ENCODE measurements at regions not wholly inside any gene's neighbourhood (a gene's known extent, or its start where the extent isn't known, plus 50 kb on each side); places are given as distances from the start of the nearest gene placed in this dataset.

DNA sequence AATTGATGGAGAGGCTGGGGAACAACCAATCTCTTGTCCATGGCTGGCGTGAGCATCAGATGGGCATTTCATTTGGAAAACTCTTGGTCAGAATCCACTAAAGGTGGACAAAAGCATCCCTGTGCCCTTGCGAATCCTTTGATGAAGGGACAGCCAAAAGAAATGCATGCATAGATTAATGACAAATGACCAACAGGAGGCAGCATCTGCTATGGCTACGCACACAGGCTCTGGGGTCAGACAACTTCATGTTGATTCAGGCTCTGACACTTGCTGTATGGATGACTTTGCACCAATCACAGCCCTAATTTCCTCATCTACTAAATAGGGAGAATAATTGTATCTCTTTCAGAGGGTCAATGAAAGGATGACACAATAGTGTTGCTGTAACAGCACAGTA is 117.5 kb downstream of the ASCL4 start:
- DNase-seq (ENCODE audit: low spot score), result peak; percentile 2

DNA sequence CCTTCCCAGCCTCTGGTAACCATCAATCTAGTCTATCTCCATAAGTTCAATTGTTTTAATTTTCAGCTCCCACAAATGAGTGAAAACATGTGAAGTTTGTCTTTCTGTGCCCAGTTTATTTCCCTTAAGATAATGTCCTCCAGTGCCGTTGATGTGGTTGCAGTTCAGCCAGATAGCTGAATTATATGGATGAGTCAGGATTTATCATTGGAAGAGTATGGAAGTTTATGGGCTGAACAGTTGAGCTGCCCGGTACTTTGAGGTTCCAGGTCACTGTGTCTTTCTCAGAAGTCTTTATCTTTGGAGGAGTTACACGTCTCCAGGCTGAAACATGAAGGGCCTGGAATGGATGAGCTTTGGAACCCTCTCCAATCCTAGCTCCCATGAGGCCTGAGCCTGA is 120.1 kb downstream of the ASCL4 start:
- DNase-seq (ENCODE audit: low spot score), result no peak

- no peak for DNase-seq (ENCODE audit: low spot score)
Observed at GRCh38 chr12:107895966-107896365, 121.5 kb downstream of the ASCL4 start.

DNA sequence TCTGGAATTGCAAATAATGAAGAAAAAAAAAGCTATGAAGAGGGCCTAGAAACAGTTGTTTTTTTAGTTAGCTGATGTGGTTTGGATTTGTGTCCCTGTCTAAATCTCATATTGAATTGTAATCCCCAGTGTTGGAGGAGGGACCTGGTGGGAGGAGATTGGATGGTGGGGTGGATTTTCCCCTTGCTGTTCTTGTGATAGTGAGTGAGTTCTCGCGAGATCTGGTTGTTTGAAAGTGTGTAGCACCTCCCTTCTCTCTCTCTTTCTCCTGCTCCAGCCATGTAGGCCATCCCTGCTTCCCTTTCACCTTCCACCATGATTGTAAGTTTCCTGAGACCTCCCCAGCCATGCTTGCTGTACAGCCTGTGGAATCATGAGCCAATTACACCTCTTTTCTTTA is 126.1 kb downstream of the ASCL4 start:
- DNase-seq (ENCODE audit: low spot score), result no peak

- DNase-seq (ENCODE audit: low spot score), result no peak
Observed at GRCh38 chr12:107903341-107904061, 129.0 kb downstream of the ASCL4 start.

GRCh38 chr12:107906707-107907106 is 132.2 kb downstream of the ASCL4 start:
- no peak for DNase-seq (ENCODE audit: low spot score)

- peak; percentile 42 for DNase-seq (ENCODE audit: low spot score)
Observed at GRCh38 chr12:107912421-107913004, 138.0 kb downstream of the ASCL4 start.

GRCh38 chr12:107914460-107914977 is 140.0 kb downstream of the ASCL4 start:
- DNase-seq (ENCODE audit: low spot score), result no peak

DNA sequence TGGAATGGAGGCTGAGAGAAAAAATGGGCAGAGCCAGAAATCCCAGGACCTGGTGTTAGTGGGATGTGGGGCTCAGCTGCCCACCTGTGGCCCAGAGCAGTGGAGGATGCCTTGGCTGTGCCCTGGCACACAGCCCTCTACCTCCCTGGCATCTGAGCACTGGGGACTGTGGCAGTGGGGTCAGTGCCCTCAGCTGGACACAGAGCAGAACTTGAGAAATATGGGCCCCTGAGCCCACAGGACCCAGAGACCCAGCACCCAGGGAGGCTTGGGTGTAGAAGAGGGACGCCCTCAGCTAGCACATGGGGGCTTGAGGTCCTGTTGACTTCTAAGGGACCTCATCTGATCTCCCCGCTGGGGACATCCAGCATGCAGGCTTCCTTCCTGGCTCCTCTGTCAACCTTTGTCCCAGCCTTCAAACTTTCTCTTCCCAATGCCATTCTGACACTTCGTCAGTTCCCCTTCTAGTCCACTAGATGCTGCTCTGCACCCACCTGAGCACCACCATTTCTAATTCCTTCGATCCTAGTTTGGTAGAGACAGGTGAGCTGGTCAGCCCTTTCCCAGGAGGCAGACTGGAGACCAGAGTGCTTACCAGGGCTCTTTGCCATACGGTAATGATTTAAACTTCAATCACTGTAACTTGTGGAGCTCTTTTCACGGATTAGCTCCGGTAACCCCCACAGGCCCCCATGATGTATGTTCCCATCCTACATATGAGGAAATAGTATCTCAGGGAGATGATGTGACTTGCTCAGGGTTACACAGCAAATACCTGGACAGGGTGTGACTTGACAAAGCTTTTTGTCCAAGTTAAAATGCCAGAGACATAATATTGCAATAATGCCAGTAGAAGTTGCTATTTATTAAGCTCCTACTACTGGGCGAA is 143.7 kb downstream of the ASCL4 start:
- no peak for DNase-seq (ENCODE audit: low spot score)

GRCh38 chr12:107921062-107921461 is 146.6 kb downstream of the ASCL4 start:
- no peak for DNase-seq (ENCODE audit: low spot score)

DNA sequence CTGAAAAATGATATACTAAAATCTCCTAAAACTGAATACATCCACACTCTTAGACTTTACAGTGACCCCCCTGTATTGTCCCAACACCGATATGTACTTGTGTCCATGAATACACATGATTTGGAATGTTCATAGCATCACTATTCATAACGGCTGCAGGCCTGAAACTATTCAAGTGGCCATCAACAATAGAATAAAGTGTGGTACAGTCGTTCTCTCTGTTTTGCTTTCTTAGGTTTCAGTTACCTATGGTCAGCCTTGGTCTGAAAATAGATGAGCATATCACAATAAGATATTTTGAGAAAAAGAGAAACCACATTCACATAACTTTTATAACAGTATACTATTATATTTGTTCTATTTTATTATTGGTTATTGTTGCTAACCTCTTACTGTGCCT is 150.6 kb downstream of the ASCL4 start:
- no peak for DNase-seq (ENCODE audit: low spot score)

- peak; percentile 26 for DNase-seq (ENCODE audit: low spot score)
Observed at GRCh38 chr12:107929436-107929835, 154.9 kb downstream of the ASCL4 start.

DNA sequence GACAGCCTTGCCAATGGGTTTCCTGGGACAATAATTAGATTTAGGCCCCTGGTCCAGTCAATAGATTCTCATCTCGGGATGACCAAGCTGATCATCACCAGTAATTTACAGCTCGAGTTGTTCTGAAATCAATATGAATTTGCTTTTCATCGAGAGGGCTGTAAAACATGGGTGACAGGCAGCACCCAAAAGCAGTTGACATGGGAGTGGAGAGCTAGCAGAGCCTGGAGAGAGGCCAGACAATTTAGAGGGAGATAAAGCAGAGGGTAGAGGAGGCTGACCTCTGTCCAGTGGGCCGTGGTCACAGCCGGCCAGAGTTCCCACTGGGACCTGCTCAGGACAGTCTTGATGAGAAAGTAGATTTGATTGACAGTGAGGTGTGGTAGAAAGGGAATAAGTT is 157.3 kb downstream of the ASCL4 start:
- DNase-seq (ENCODE audit: low spot score), result no peak

DNA sequence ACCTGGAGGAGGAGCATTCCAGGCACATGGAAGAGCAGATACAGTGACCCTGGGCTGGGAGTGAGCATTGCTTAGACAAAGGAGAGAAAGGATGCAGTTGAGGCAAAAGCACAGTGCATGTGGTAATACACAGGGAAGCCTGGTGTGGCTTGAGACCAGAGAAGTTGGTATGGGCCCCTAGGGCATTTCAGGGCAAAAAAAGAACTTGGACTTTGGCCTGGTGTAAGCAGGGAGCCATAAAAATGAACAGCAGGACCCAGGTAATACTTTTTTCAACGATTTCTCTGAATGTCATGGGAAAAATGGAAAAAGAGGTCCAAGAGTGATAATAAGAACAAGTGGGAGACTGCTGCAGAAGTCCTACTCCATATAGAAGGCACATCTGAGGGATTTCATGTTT is 163.9 kb downstream of the ASCL4 start:
- DNase-seq (ENCODE audit: low spot score), result no peak

DNA sequence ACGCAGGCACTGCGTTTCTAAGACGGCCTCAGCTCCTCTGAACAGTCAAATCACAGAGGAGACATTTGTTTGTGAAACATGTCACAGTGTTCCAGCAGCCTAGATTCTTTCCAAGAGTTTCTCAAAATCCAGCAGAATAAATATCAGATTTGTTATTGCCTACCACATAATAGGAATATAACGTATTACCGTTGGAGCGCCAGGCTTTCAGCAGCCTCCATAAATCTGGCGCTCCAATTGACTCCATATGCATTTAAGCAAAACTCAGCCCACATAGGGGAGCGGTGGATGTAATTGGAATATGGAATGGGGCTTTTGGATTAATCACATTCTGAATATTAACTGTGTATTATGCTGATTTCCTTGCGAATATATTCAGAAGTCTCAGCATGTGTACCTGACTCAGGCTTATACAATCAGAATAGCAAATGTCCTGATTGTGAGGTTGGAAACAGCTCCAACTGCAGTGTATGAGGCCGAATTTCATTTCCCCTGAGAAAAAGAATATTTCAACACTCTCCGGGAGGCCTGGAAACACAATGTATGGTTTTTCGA is 174.0 kb downstream of the ASCL4 start:
- DNase-seq (ENCODE audit: low spot score), result no peak

- no peak for DNase-seq (ENCODE audit: low spot score)
Observed at GRCh38 chr12:107951024-107951423, 176.5 kb downstream of the ASCL4 start.

- no peak for DNase-seq (ENCODE audit: low spot score)
Observed at GRCh38 chr12:107955966-107956643, 173.0 kb upstream of the WSCD2 start.

DNA sequence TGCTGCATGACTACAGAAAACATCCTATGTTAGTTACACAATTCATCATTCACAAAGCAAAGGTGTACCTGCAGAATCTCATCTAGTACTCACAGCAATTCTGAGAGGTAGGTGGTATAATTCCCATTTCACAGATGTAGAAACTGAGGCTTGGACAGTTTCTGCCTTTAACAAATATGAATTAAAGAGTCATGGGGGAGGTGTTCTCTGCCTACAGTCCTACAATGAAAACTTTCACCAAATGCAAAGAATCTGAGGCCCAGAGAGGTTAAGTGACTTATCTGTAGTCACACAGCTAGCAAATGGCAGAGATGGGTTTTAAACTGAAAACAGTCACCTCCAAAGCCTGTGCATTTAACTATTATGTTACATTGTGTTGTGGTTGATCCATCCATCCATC is 171.6 kb upstream of the WSCD2 start:
- DNase-seq (ENCODE audit: low spot score), result no peak

DNA sequence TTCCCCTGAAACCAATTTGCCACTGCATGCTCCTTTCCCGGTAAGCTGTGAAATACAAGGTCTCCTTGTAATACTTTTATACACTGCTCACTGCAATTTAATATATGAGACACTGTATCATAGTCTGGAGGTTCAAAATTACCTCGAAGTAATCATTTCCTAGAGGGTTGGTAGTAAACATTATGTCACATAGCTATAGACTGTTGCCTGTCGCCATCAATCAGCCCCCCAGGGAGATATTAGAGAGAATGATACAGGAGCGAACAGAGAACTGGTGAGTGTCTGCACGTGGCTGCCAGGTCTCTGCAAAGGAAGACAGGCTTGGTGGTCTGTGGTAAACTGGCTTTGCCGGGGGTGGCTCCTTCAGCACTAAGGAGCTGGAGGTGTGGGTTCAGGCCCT is 165.5 kb upstream of the WSCD2 start:
- no peak for DNase-seq (ENCODE audit: low spot score)

- no peak for DNase-seq (ENCODE audit: low spot score)
Observed at GRCh38 chr12:107967170-107967569, 161.9 kb upstream of the WSCD2 start.

DNA sequence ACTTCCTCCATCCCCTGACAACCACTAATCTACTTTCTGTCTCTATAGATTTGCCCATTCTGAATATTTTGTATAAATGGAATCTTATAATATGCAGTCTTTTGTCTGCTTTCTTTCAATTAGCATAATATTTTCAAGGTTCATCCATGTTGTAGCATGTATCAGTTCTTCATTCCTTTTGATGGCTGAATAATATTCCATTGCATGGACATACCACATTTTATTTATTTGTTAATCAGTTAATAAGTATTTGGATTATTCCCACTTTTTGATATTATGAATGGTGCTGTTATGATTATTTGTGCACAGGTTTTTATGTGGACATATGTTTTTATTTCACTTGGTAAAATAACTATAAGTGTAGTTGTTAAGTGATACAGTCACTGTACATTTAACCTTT is 155.1 kb upstream of the WSCD2 start:
- DNase-seq (ENCODE audit: low spot score), result no peak

DNA sequence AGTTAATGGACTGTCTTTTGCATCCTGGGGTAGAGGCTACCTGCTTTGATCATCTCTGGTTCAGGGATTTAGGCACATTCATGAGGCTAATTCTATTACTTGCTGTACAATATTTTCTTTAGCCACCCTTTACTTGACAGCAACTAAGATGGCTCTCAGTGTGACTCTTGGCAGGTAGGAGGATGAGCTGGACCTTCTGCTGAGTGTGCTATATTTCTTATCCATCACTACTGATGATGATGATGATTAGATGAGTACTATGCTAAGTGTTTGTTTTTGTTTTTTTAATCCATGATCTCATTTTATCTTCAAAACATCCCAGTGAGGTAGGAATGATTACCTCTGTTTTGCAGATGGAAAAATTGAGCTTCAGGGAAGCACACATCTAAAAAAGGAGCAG is 152.8 kb upstream of the WSCD2 start:
- DNase-seq (ENCODE audit: low spot score), result no peak

Measured in globus pallidus (tissue), 1 donor.